WTC11 (cell line): ENCODE measurements at regions not wholly inside any gene's neighbourhood (a gene's known extent, or its start where the extent isn't known, plus 50 kb on each side); places are given as distances from the start of the nearest gene placed in this dataset.

Source experiments
- ATAC-seq: fragments of 200-7000 bp; cut with Tn5 transposase; 2 replicates; pipeline ENCODE4 v1.10.0; 2021; ENCODE audit warnings: mild to moderate bottlenecking, moderate library complexity
- CTCF ChIA-PET: fragments of 300-600 bp; sonication (Branson Sonifier 250); formaldehyde crosslinking; loops from one replicate; lab custom pipeline; 2021; ENCODE audit warnings: antibody characterized with exemption; lab: Charles Lee
- POLR2A ChIA-PET: fragments of 350-600 bp; sonication (Branson Sonifier 250); formaldehyde crosslinking; loops from one replicate; lab custom pipeline; 2021; ENCODE audit warnings: antibody characterized with exemption; lab: Charles Lee
- DNase-seq: peaks from one replicate; pipeline ENCODE4 v3.0.0; 2021; ENCODE audit warnings: low spot score
- H3K27ac Mint-ChIP-seq: 2 replicates; pipeline ENCODE4 v1.8.0; 2021; ENCODE audit warnings: mixed read lengths
- H3K27me3 Mint-ChIP-seq: 2 replicates; pipeline ENCODE4 v1.8.0; 2021; ENCODE audit warnings: low read depth, mild to moderate bottlenecking, moderate library complexity, mixed read lengths
- H3K36me3 Mint-ChIP-seq: 2 replicates; pipeline ENCODE4 v1.8.0; 2021; ENCODE audit warnings: mixed read lengths
- H3K4me1 Mint-ChIP-seq: 2 replicates; pipeline ENCODE4 v1.8.0; 2022; ENCODE audit warnings: mixed read lengths
- H3K4me3 Mint-ChIP-seq: 2 replicates; pipeline ENCODE4 v1.8.0; 2021; ENCODE audit warnings: mild to moderate bottlenecking, moderate library complexity, mixed read lengths
- H3K9me3 Mint-ChIP-seq: 2 replicates; pipeline ENCODE4 v1.8.0; 2021; ENCODE audit warnings: mixed read lengths
- ATF3 ChIP-seq: sonication (generic); formaldehyde crosslinking; conservative IDR thresholded peaks from 2 replicates; pipeline ENCODE4 v1.8.1; 2022; ENCODE audit warnings: mild to moderate bottlenecking, missing genetic modification reagents
- CDX4 ChIP-seq: fragments of 250-450 bp; sonication (Bioruptor Pico); IDR thresholded peaks from 2 replicates; pipeline ENCODE4 v1.9.0; 2021; ENCODE audit warnings: moderate library complexity, mild to moderate bottlenecking, inconsistent platforms, borderline replicate concordance
- E2F4 ChIP-seq: sonication (generic); formaldehyde crosslinking; IDR thresholded peaks from 2 replicates; pipeline ENCODE4 v1.8.1; 2022; ENCODE audit warnings: low read depth, mild to moderate bottlenecking, moderate library complexity, missing genetic modification reagents, borderline replicate concordance
- ERG ChIP-seq: fragments of 250-450 bp; sonication (Bioruptor Pico); IDR thresholded peaks from 2 replicates; pipeline ENCODE4 v1.8.0; 2021; ENCODE audit warnings: mild to moderate bottlenecking
- FOXJ3 ChIP-seq: sonication (generic); formaldehyde crosslinking; IDR thresholded peaks from 2 replicates; pipeline ENCODE4 v1.9.0; 2021; ENCODE audit warnings: missing genetic modification reagents, mild to moderate bottlenecking, borderline replicate concordance
- FOXP1 ChIP-seq: sonication (generic); formaldehyde crosslinking; IDR thresholded peaks from 2 replicates; pipeline ENCODE4 v1.8.0; 2022; ENCODE audit warnings: missing genetic modification reagents, mild to moderate bottlenecking, moderate library complexity, borderline replicate concordance
- GABPB1 ChIP-seq: sonication (generic); formaldehyde crosslinking; IDR thresholded peaks from 2 replicates; pipeline ENCODE4 v1.8.1; 2023; ENCODE audit warnings: mild to moderate bottlenecking, missing genetic modification reagents
- IRF2 ChIP-seq: sonication (generic); formaldehyde crosslinking; IDR thresholded peaks from 2 replicates; pipeline ENCODE4 v1.8.0; 2022; ENCODE audit warnings: low read depth, missing genetic modification reagents, borderline replicate concordance
- JUN ChIP-seq: sonication (generic); formaldehyde crosslinking; IDR thresholded peaks from 2 replicates; pipeline ENCODE4 v1.8.0; 2023; ENCODE audit warnings: mild to moderate bottlenecking, missing genetic modification reagents
- PRDM15 ChIP-seq: sonication (generic); formaldehyde crosslinking; IDR thresholded peaks from 2 replicates; pipeline ENCODE4 v1.8.0; 2022; ENCODE audit warnings: missing genetic modification reagents
- SMAD3 ChIP-seq: sonication (generic); formaldehyde crosslinking; IDR thresholded peaks from 2 replicates; pipeline ENCODE4 v1.8.0; 2022; ENCODE audit warnings: missing genetic modification reagents, mild to moderate bottlenecking, borderline replicate concordance
- STAT6 ChIP-seq: sonication (generic); formaldehyde crosslinking; conservative IDR thresholded peaks from 2 replicates; pipeline ENCODE4 v1.8.1; 2023; ENCODE audit warnings: mild to moderate bottlenecking, low read depth, missing genetic modification reagents, moderate library complexity
- USF2 ChIP-seq: sonication (generic); formaldehyde crosslinking; IDR thresholded peaks from 2 replicates; pipeline ENCODE4 v1.8.1; 2023; ENCODE audit warnings: mild to moderate bottlenecking, missing genetic modification reagents, moderate library complexity
- ZBTB43 ChIP-seq: sonication (generic); formaldehyde crosslinking; IDR thresholded peaks from 2 replicates; pipeline ENCODE4 v1.8.1; 2023; ENCODE audit warnings: mild to moderate bottlenecking, missing genetic modification reagents
- ZNF281 ChIP-seq: sonication (generic); formaldehyde crosslinking; IDR thresholded peaks from 2 replicates; pipeline ENCODE4 v1.8.0; 2023; ENCODE audit warnings: mild to moderate bottlenecking, missing genetic modification reagents
- ZNF512 ChIP-seq: sonication (generic); formaldehyde crosslinking; IDR thresholded peaks from 2 replicates; pipeline ENCODE4 v1.8.1; 2022; ENCODE audit warnings: missing genetic modification reagents, borderline replicate concordance

- Mint-ChIP-seq H3K27me3 (no peaks in the 10 kb centered on the region; the same call in 1 of the 2 replicates), H3K9me3 (peaks cover 21% of the 10 kb centered on the region), H3K27ac (no peak overlapping the region), H3K4me3 (no peak overlapping the region), H3K4me1 (peaks cover 3% of the 10 kb centered on the region; the same call in 1 of the 2 replicates), H3K36me3 (peaks cover 10% of the 10 kb centered on the region; the same call in 1 of the 2 replicates)
- POLR2A ChIA-PET, result no interaction called here
- CTCF ChIA-PET, result no interaction called here
- TF ChIP-seq CDX4, result no peak
- ATAC-seq (no peak), DNase-seq (no peak)
These were observed 299.8 kb upstream of the CNTN5 start for GRCh38 chr11:98720951-98721350.

GRCh38 chr11:98725471-98725870 lies 295.3 kb upstream of the CNTN5 start:
- Mint-ChIP-seq H3K27me3 (no peaks in the 10 kb centered on the region), H3K36me3 (peaks cover 11% of the 10 kb centered on the region; the same call in 1 of the 2 replicates), H3K4me3 (no peak overlapping the region), H3K27ac (no peak overlapping the region), H3K9me3 (peaks cover 19% of the 10 kb centered on the region), H3K4me1 (no peaks in the 10 kb centered on the region)
- ChIA-PET POLR2A (no interaction called here), CTCF (no interaction called here)
- ATAC-seq (no peak), DNase-seq (no peak)
- TF ChIP-seq IRF2 (CRISPR knock-in tag), result no peak
- no peak for TF ChIP-seq ZNF512 (CRISPR knock-in tag)
- no peak for TF ChIP-seq E2F4 (CRISPR knock-in tag)
- TF ChIP-seq PRDM15 (CRISPR knock-in tag), result no peak
- no peak for TF ChIP-seq ZNF281 (CRISPR knock-in tag)
- TF ChIP-seq ZBTB43 (CRISPR knock-in tag), result no peak
- no peak for TF ChIP-seq JUN (CRISPR knock-in tag)
- TF ChIP-seq ATF3 (CRISPR knock-in tag), result no peak
- TF ChIP-seq ERG (CRISPR knock-in tag), result no peak
- TF ChIP-seq SMAD3 (CRISPR knock-in tag), result no peak
- no peak for TF ChIP-seq STAT6 (CRISPR knock-in tag)
- TF ChIP-seq GABPB1 (CRISPR knock-in tag), result no peak
- TF ChIP-seq FOXJ3 (CRISPR knock-in tag), result no peak
- TF ChIP-seq FOXP1, result no peak
- no peak for TF ChIP-seq USF2 (CRISPR knock-in tag)
